ENCODE measurements at regions not wholly inside any gene's neighbourhood (a gene's known extent, or its start where the extent isn't known, plus 50 kb on each side); places are given as distances from the start of the nearest gene placed in this dataset.

GRCh38 chr17:34874478-34874877 lies 86.8 kb downstream of the CCT6B start:
- intact Hi-C loops (cut with micrococcal nuclease), result no loop called here
- no peak for TF ChIP-seq CTCF (IDR thresholded peaks at IDR 0.05; ENCODE audit: borderline replicate concordance)
- H3K27me3 ChIP-seq (ENCODE audit: low read depth), result peaks cover 17% of the 10 kb centered on the region

GRCh38 chr17:34872640-34873039 lies 88.6 kb downstream of the CCT6B start:
- Histone ChIP-seq H3K36me3 (no peaks in the 10 kb centered on the region), H3K4me3 (no peak overlapping the region), H3K9me3 (replicated peaks) (peaks cover 26% of the 10 kb centered on the region), H3K27me3 (ENCODE audit: low read depth) (peaks cover 12% of the 10 kb centered on the region), H3K27ac (replicated peaks) (no peak overlapping the region), H3K4me1 (no peaks in the 10 kb centered on the region)
- intact Hi-C loops (cut with micrococcal nuclease), result no loop called here
- no peak for TF ChIP-seq CTCF (IDR thresholded peaks at IDR 0.05; ENCODE audit: borderline replicate concordance)
- DNase-seq, result no peak

More at GRCh38 chr17:34874478-34874877, 86.8 kb downstream of the CCT6B start:
- Histone ChIP-seq H3K4me1 (no peaks in the 10 kb centered on the region), H3K4me3 (no peak overlapping the region), H3K9me3 (replicated peaks) (peaks cover 14% of the 10 kb centered on the region), H3K27ac (replicated peaks) (no peak overlapping the region), H3K36me3 (no peaks in the 10 kb centered on the region)
- no peak for DNase-seq

GRCh38 chr17:34869641-34870040 lies 91.6 kb downstream of the CCT6B start:
- intact Hi-C loops (cut with micrococcal nuclease), result no loop called here
- no peak for TF ChIP-seq CTCF (IDR thresholded peaks at IDR 0.05; ENCODE audit: borderline replicate concordance)
- H3K4me1 ChIP-seq, result no peaks in the 10 kb centered on the region

GRCh38 chr17:34865716-34866115 lies 95.5 kb downstream of the CCT6B start:
- Histone ChIP-seq H3K4me1 (no peaks in the 10 kb centered on the region), H3K27ac (replicated peaks) (no peak overlapping the region), H3K4me3 (no peak overlapping the region), H3K9me3 (replicated peaks) (peaks cover 13% of the 10 kb centered on the region), H3K36me3 (no peaks in the 10 kb centered on the region), H3K27me3 (ENCODE audit: low read depth) (peaks cover 24% of the 10 kb centered on the region)
- intact Hi-C loops (cut with micrococcal nuclease), result no loop called here
- DNase-seq, result no peak
- TF ChIP-seq CTCF (IDR thresholded peaks at IDR 0.05; ENCODE audit: borderline replicate concordance), result no peak

More at GRCh38 chr17:34869641-34870040, 91.6 kb downstream of the CCT6B start:
- no peak for DNase-seq
- Histone ChIP-seq H3K36me3 (no peaks in the 10 kb centered on the region), H3K4me3 (no peak overlapping the region), H3K27me3 (ENCODE audit: low read depth) (no peaks in the 10 kb centered on the region), H3K9me3 (replicated peaks) (peaks cover 26% of the 10 kb centered on the region), H3K27ac (replicated peaks) (no peak overlapping the region)

- Histone ChIP-seq H3K36me3 (no peaks in the 10 kb centered on the region), H3K4me3 (no peak overlapping the region), H3K9me3 (replicated peaks) (no peaks in the 10 kb centered on the region), H3K27me3 (ENCODE audit: low read depth) (peaks cover 41% of the 10 kb centered on the region), H3K27ac (replicated peaks) (no peak overlapping the region), H3K4me1 (no peaks in the 10 kb centered on the region)
- no peak for TF ChIP-seq CTCF (IDR thresholded peaks at IDR 0.05; ENCODE audit: borderline replicate concordance)
- DNase-seq, result no peak
- intact Hi-C loops (cut with micrococcal nuclease), result no loop called here
These were observed 98.9 kb downstream of the CCT6B start for GRCh38 chr17:34862384-34862783.

GRCh38 chr17:34861864-34862263 lies 99.4 kb downstream of the CCT6B start:
- TF ChIP-seq CTCF (IDR thresholded peaks at IDR 0.05; ENCODE audit: borderline replicate concordance), result no peak
- Histone ChIP-seq H3K36me3 (no peaks in the 10 kb centered on the region), H3K27ac (replicated peaks) (no peak overlapping the region), H3K9me3 (replicated peaks) (no peaks in the 10 kb centered on the region), H3K4me1 (no peaks in the 10 kb centered on the region), H3K4me3 (no peak overlapping the region), H3K27me3 (ENCODE audit: low read depth) (peaks cover 45% of the 10 kb centered on the region)
- no peak for DNase-seq
- intact Hi-C loops (cut with micrococcal nuclease), result no loop called here
